Activated T-helper 2 cell treated with anti-CD3 and anti-CD28 coated beads, Interferon-gamma antibody, Interleukin-2, Interleukin-4, amounts not matched to agents 10 μg/mL and 5 μg/mL and 100 μg/mL, durations not matched to agents 14 hours and 24 hours and 36 hours (primary cell): ENCODE measurements at regions not wholly inside any gene's neighbourhood (a gene's known extent, or its start where the extent isn't known, plus 50 kb on each side); places are given as distances from the start of the nearest gene placed in this dataset.
A peak's percentile ranks its signal among the peaks of the same experiment; 100 is the strongest.

Experiments used
- DNase-seq: peaks from one replicate; pipeline ENCODE4 v3.0.0; 2021; ENCODE audit warnings: low spot score
- H3K27ac Mint-ChIP-seq: one replicate; pipeline ENCODE4 v1.8.0; 2021; ENCODE audit warnings: mixed read lengths
- H3K27me3 Mint-ChIP-seq: one replicate; pipeline ENCODE4 v1.8.0; 2021; ENCODE audit warnings: low read depth, mixed read lengths
- H3K36me3 Mint-ChIP-seq: one replicate; pipeline ENCODE4 v1.8.0; 2021; ENCODE audit warnings: low read depth, mixed read lengths
- H3K4me1 Mint-ChIP-seq: one replicate; pipeline ENCODE4 v1.8.0; 2021; ENCODE audit warnings: low read depth, mixed read lengths
- H3K4me3 Mint-ChIP-seq: one replicate; pipeline ENCODE4 v1.8.0; 2021; ENCODE audit warnings: low read depth, mild to moderate bottlenecking, moderate library complexity, mixed read lengths
- H3K9me3 Mint-ChIP-seq: one replicate; pipeline ENCODE4 v1.8.0; 2021; ENCODE audit warnings: mixed read lengths
- intact Hi-C: fragments of 100-400 bp; cut with micrococcal nuclease; formaldehyde crosslinking; loops from one replicate; pipeline ENCODE4 v1.15.1; 2023

DNA sequence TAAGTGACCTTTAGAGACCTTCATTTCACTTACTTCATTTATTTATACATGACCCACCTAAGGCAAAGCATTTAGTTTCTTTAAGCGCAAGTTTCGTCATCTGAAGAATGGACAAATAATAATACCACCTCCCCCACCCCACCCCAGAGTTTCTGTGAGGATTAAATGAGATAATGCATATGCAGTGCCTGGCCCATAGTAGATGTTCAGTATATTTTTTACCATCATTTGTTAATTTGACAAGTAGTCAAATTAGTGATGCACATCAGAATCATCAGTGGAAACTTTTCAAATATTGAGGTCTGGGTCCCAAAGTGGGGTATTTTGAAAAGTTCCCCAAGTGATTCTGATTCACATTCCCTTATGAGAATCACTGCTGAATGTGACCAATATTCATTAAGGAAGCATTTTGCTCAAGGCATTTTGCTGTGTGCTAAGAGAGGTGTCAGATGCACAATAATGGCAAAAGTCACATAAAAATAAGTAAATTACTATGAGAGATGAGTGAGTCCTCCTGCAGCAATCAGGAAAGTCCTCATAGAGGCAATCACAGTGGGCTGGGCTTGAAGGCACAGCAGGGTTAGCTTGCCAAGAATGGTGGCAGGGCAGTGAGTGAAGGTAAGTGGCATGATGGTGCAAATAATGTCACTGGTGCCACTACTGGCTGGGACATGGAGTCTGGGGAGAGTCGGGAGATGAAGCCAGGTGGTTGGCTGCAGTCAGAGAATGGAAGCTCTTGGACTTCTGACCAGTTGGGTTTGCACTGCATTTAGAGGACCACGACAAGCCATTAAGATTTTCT, 244.1 kb downstream of the PTEN start:
- Mint-ChIP-seq H3K27ac (no peak overlapping the region), H3K27me3 (peaks cover 20% of the 10 kb centered on the region), H3K36me3 (no peaks in the 10 kb centered on the region), H3K4me3 (no peak overlapping the region), H3K9me3 (no peaks in the 10 kb centered on the region), H3K4me1 (peaks cover 39% of the 10 kb centered on the region)
- intact Hi-C loops = no loop called here
- no peak for DNase-seq

DNA sequence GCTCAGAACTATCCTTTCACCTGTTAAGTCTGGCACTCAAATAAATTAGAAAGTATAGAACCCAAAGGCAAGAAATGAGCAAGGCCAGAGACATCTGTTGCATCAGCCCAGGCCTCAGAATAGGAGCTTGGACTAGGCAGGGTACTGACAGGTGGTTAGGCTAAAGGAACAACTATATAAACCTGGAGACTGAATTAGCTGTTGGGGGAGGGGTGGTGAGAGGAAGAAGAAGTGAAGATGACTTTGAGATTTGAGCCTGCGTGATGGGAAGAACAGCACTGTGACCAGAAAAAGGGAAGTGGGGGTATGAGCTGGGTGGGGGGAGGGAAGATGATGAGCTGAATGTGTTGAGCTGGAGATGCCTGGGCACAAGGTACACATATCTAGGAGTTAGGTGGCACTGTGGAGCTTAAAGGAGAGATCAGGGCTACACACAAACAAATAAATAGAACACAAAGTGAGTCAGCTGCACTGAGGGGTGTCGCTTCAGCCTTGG, 244.7 kb downstream of the PTEN start:
- Mint-ChIP-seq H3K4me1 (peaks cover 39% of the 10 kb centered on the region), H3K9me3 (no peaks in the 10 kb centered on the region), H3K27me3 (peaks cover 19% of the 10 kb centered on the region), H3K36me3 (no peaks in the 10 kb centered on the region), H3K27ac (no peak overlapping the region), H3K4me3 (no peak overlapping the region)
- DNase-seq = no peak
- intact Hi-C loops = no loop called here

DNA sequence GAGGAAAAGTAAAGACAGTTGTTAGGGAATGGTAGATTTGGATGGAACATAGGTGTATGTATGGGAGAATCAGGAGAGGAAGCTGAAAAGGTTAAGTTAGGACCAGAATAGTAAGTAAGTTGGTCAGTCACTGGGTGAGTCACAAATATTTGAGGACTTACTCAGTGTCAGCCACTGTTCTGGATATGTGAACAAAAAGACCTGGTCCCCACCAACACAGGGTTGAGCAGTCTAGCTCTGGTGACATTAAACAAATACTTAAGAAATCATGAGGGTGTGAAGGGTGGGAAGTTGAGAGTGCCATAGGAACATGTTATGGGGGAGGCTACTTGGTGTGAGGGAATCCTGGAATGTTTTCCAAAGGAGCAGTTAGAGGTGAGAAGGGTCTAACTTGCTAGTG, 246.9 kb downstream of the PTEN start:
- intact Hi-C loops = loop anchor here (1.0 to 10.0 kb wide), 2 partner anchors 19 to 444 kb away; no protein-coding TSS in a partner anchor
- Mint-ChIP-seq H3K36me3 (no peaks in the 10 kb centered on the region), H3K9me3 (no peaks in the 10 kb centered on the region), H3K4me3 (no peak overlapping the region), H3K27me3 (peaks cover 12% of the 10 kb centered on the region), H3K27ac (peak overlapping the region; percentile 67), H3K4me1 (peaks cover 45% of the 10 kb centered on the region)
- DNase-seq = no peak

DNA sequence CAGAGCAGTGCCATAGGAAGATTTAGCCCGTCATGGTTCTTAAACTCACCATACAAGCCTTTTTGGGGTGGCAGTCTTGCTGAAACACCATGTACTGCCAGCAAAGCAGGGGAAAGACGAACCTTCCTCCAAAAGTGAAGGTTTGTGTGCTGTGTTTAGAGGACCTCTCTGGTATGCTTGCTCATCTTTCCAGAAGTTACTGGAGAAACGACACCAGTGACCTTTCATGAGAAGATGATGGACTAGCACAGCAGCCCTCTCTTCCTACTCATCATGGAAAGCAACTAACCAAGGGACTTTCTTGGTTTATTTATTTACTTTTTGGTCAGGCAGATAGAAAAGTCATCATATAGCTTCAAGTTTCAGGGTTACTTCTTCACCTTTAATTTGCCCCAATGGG, 247.4 kb downstream of the PTEN start:
- Mint-ChIP-seq H3K4me1 (peaks cover 45% of the 10 kb centered on the region), H3K9me3 (no peaks in the 10 kb centered on the region), H3K4me3 (no peak overlapping the region), H3K27me3 (peaks cover 12% of the 10 kb centered on the region), H3K27ac (no peak overlapping the region), H3K36me3 (no peaks in the 10 kb centered on the region)
- no peak for DNase-seq
- intact Hi-C loops = loop anchor here (1.0 to 10.0 kb wide), 2 partner anchors 20 to 444 kb away; no protein-coding TSS in a partner anchor

DNA sequence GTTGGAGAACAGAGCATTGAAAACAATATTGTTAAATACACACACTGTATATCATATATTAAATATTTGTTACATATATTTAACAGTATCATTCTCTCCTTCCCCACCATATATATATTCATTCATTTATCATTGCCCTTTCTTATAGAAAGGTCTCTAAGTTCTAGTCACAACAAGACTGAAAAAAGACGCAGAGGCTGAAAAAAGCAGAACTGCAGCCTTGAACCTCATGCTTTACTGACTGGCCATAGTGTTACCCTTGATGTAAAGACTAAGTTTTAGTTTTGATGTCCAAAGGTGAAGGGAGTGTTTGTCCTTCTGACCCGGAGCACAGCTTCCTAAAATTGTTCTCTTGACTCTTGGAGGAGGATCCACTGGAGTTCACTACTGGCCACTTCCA, 247.9 kb downstream of the PTEN start:
- Mint-ChIP-seq H3K4me1 (peaks cover 45% of the 10 kb centered on the region), H3K9me3 (no peaks in the 10 kb centered on the region), H3K36me3 (no peaks in the 10 kb centered on the region), H3K4me3 (no peak overlapping the region), H3K27ac (no peak overlapping the region), H3K27me3 (peaks cover 12% of the 10 kb centered on the region)
- intact Hi-C loops = loop anchor here (10.0 kb wide), 1 partner anchor 444 kb away; no protein-coding TSS in a partner anchor
- DNase-seq = no peak

DNA sequence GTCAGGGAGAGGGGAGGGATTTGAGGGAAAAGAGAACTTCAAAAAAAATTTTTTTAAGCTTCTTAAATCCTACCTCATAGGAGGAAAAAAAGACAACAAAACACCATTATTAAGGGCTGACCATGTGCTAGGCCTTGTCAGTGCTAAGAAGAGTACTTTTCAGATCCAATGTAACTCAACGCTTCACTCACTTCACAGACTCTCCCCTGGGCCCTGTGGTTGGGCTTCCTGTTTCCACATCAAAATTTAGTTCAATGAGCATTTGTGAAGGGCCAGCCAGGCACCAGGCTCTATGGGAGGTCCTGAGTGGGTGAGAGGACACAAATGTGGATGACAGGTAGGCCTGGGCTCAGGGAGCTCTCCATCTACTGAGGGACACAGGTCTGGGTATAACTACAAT, 249.8 kb downstream of the PTEN start:
- Mint-ChIP-seq H3K4me1 (peaks cover 34% of the 10 kb centered on the region), H3K9me3 (no peaks in the 10 kb centered on the region), H3K4me3 (no peak overlapping the region), H3K36me3 (no peaks in the 10 kb centered on the region), H3K27me3 (peaks cover 7% of the 10 kb centered on the region), H3K27ac (no peak overlapping the region)
- DNase-seq = no peak
- intact Hi-C loops = loop anchor here (10.0 kb wide), 1 partner anchor 442 kb away; no protein-coding TSS in a partner anchor

DNA sequence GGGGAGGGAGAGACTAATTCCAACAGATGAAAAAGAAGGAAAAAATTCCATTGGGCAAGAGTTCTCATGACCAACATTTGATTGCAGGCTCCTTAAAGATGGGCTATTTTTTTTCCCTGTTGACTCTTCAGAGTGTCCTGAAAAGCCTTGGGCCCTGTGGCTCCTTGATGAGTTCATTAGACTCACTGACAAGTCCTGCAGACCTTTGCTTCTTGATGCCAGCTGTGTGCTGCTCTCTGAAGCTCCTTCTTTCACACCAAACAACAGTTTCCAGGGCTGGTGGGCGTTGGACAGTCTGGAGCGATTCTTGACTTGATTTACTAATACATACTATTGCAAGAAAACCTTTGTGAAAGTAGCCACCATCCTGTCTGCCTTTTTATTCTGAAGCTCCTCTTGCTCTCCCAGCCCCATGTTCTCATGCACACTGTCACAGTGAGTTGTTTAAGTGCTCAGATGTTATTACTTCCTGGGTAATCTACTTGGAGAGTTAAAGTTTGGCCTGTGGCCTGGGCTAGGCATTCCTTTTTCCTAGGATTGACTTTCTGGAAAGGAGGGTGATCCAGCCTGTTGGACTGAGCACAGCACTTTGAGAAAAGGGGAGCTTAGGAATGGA, 250.3 kb downstream of the PTEN start:
- H3K4me3 Mint-ChIP-seq = no peak overlapping the region
- H3K27me3 Mint-ChIP-seq = peaks cover 7% of the 10 kb centered on the region
- no peaks in the 10 kb centered on the region for H3K9me3 Mint-ChIP-seq
- no peak for DNase-seq
- H3K36me3 Mint-ChIP-seq = no peaks in the 10 kb centered on the region
- intact Hi-C loops = loop anchor here (10.0 kb wide), 1 partner anchor 441 kb away; no protein-coding TSS in a partner anchor
- H3K27ac Mint-ChIP-seq = no peak overlapping the region
- peaks cover 32% of the 10 kb centered on the region for H3K4me1 Mint-ChIP-seq

DNA sequence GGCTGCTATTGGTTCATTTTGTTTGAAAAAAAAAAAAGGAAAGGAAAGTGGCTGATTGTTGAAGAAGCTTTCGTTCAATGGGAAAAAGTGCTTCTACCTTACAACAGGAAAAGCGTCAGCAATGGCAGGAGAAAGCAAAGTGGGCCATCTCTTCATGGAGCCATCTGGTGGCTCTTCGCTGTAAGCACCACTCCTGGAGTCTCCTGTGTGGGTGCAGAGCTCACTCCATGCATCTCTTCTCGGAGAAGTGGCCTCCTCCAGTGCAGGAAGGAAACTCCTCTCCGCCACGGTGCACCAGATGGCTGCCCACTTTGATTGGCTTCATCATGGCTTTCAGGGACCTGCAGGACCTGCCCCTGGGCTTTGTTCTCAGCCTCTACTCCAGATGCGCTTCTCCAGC, 250.9 kb downstream of the PTEN start:
- no peak for DNase-seq
- intact Hi-C loops = loop anchor here (10.0 kb wide), 1 partner anchor 440 kb away; no protein-coding TSS in a partner anchor
- Mint-ChIP-seq H3K4me3 (no peak overlapping the region), H3K36me3 (no peaks in the 10 kb centered on the region), H3K4me1 (peaks cover 32% of the 10 kb centered on the region), H3K27ac (no peak overlapping the region), H3K27me3 (peaks cover 7% of the 10 kb centered on the region), H3K9me3 (no peaks in the 10 kb centered on the region)

DNA sequence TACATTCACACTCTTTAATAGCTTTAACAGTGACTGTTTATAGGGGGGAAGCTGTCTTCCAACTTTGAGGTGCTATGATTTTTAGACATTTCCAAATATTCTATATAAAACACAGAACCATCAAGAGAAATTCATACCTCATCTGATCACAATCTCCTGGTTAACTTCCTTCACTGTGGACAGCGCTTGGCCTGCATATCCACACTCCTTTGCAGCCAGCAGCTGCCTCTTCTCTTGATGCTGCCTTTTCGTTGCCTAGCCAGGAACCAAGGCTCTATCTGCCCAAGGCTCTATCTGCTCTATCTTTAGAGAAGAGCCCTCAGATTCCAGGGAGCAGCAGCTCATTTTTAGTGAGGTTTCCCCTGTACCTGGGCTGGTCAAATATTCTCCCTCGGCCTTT, 252.0 kb downstream of the PTEN start:
- H3K4me1 Mint-ChIP-seq = peaks cover 29% of the 10 kb centered on the region
- H3K9me3 Mint-ChIP-seq = no peaks in the 10 kb centered on the region
- no peak overlapping the region for H3K4me3 Mint-ChIP-seq
- intact Hi-C loops = loop anchor here (10.0 kb wide), 1 partner anchor 439 kb away; no protein-coding TSS in a partner anchor
- no peaks in the 10 kb centered on the region for H3K36me3 Mint-ChIP-seq
- peaks cover 8% of the 10 kb centered on the region for H3K27me3 Mint-ChIP-seq
- no peak for DNase-seq
- H3K27ac Mint-ChIP-seq = no peak overlapping the region

DNA sequence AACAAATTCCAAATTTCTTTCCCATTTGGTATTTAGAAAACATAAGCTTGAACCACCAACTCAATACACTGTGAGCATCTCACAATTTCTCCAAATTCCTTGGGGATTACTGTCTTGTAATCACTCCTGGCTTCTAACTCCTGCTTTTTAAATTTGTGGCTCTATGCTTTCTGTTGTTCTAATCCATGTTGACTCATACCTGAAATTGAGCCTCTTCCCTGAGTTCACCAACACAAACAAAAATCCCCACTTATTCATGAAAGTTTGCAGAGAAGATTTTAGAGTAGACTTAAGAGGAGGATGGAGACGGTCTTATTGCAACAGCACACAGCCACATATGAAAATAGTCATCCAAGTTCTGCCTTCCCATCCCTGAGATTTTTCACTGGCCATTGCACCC, 252.5 kb downstream of the PTEN start:
- Mint-ChIP-seq H3K4me1 (peaks cover 25% of the 10 kb centered on the region), H3K36me3 (no peaks in the 10 kb centered on the region), H3K27me3 (peaks cover 9% of the 10 kb centered on the region), H3K9me3 (no peaks in the 10 kb centered on the region), H3K4me3 (no peak overlapping the region), H3K27ac (no peak overlapping the region)
- intact Hi-C loops = loop anchor here (10.0 kb wide), 1 partner anchor 439 kb away; no protein-coding TSS in a partner anchor
- DNase-seq = no peak

DNA sequence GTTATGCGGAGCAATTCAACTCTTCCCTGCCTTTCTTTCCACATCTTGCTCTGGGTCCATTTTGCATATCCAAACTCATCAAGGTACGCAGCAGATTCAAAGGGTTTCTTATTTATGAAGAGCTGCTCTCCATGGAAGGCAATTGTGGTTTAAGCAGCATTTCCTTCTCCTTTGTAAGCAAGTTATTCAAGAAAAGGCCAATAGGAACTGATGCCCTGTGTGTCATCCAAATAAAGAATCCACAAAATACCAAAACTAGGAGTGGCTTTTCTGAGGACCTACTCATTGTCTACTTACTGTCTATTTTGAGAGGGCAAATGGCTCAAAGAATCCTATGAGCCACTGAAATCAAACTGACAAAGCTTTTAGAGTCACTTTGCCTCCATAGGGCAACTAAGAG, 253.1 kb downstream of the PTEN start:
- Mint-ChIP-seq H3K27ac (no peak overlapping the region), H3K4me3 (no peak overlapping the region), H3K27me3 (peaks cover 9% of the 10 kb centered on the region), H3K9me3 (no peaks in the 10 kb centered on the region), H3K4me1 (peaks cover 21% of the 10 kb centered on the region), H3K36me3 (no peaks in the 10 kb centered on the region)
- intact Hi-C loops = loop anchor here (10.0 kb wide), 1 partner anchor 438 kb away; no protein-coding TSS in a partner anchor
- DNase-seq = no peak

DNA sequence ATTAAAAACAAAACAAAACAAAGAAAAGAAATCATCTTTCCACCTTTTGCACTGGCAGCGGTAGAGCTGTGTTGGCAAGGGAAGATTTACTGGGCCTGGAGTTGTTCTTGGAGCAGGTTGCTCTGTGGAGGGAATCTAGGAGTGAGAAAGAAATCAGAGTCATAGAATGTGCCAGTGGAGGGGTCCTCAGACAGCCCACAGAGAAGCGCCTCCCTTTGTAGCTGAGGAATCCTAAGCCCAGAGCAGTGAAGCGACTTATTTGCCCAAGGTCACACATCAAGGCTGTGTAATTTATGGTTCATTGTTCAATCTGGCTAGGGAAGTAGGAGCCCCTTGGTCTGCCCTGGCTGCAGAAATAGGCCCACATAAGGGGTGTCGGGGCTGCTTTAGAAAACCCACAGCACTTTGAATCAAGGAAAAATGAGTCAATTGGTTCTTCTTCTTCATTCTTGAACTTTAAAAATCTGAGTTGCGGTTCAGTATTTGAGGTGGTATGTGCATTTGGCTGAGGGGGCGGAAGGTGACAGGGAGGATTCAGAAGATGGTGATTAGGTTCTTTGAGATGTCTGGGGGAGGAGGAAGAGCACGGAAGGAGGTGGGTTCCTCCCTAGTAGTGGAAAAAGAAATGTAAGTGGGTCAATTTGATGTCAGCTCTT, 253.7 kb downstream of the PTEN start:
- intact Hi-C loops = loop anchor here (1.0 to 10.0 kb wide), 8 partner anchors 21 to 438 kb away; no protein-coding TSS in a partner anchor
- Mint-ChIP-seq H3K36me3 (no peaks in the 10 kb centered on the region), H3K9me3 (no peaks in the 10 kb centered on the region), H3K4me1 (peaks cover 18% of the 10 kb centered on the region), H3K4me3 (no peak overlapping the region), H3K27me3 (peaks cover 6% of the 10 kb centered on the region), H3K27ac (no peak overlapping the region)
- no peak for DNase-seq
